CD8-positive, alpha-beta memory T cell (primary cell): ENCODE measurements at regions not wholly inside any gene's neighbourhood (a gene's known extent, or its start where the extent isn't known, plus 50 kb on each side); places are given as distances from the start of the nearest gene placed in this dataset.

ENCODE experiments used
- CTCF ChIA-PET: fragments of 350-600 bp; sonication (Branson Sonifier 250); formaldehyde crosslinking; loops from one replicate; lab custom pipeline; 2021; ENCODE audit warnings: antibody characterized with exemption; lab: Charles Lee
- POLR2A ChIA-PET: fragments of 350-600 bp; sonication (Branson Sonifier 250); formaldehyde crosslinking; loops from one replicate; lab custom pipeline; 2021; ENCODE audit warnings: antibody characterized with exemption; lab: Charles Lee
- DNase-seq, 5 donors: peaks; one replicate each; pipeline versions ENCODE4 v3.0.0 to v3.0.0-alpha.2; 2020 to 2022; ENCODE audit warnings: mixed read lengths in 1 of 5
- H3K27ac ChIP-seq: one replicate; pipeline ENCODE4 v1.7.0; 2013; ENCODE audit warnings: low read depth, mild to moderate bottlenecking, low read length, moderate library complexity
- H3K27me3 ChIP-seq: 2 replicates; pipeline ENCODE4 v1.7.0; 2013; ENCODE audit warnings: low read length, mild to moderate bottlenecking; ENCODE audit not compliant: insufficient read depth, poor library complexity, severe bottlenecking
- H3K36me3 ChIP-seq: 2 replicates; pipeline ENCODE4 v1.7.0; 2013; ENCODE audit warnings: mild to moderate bottlenecking, low read length, moderate library complexity; ENCODE audit not compliant: insufficient read depth
- H3K4me1 ChIP-seq: 2 replicates; pipeline ENCODE4 v1.7.0; 2013; ENCODE audit warnings: mild to moderate bottlenecking, low read length, moderate library complexity; ENCODE audit not compliant: insufficient read depth
- H3K4me3 ChIP-seq: 2 replicates; pipeline ENCODE4 v1.7.0; 2013; ENCODE audit warnings: mild to moderate bottlenecking, low read length
- H3K9me3 ChIP-seq: 2 replicates; pipeline ENCODE4 v1.7.0; 2013; ENCODE audit warnings: mild to moderate bottlenecking, low read length
- H3K27ac Mint-ChIP-seq, 8 donors: one replicate each; pipeline ENCODE4 v1.8.0; 2020 to 2021; ENCODE audit warnings: mixed read lengths in 8 of 8, mild to moderate bottlenecking in 6 of 8, inconsistent platforms in 3 of 8, moderate library complexity in 3 of 8
- H3K27me3 Mint-ChIP-seq, 2 donors: one replicate each; pipeline ENCODE4 v1.8.0; 2020 to 2021; ENCODE audit warnings: mixed read lengths in 2 of 2, mild to moderate bottlenecking in 1 of 2, moderate library complexity in 1 of 2
- H3K36me3 Mint-ChIP-seq, 3 donors: one replicate each; pipeline ENCODE4 v1.8.0; 2020 to 2021; ENCODE audit warnings: mixed read lengths in 3 of 3, inconsistent platforms in 1 of 3, mild to moderate bottlenecking in 1 of 3
- H3K4me1 Mint-ChIP-seq, 3 donors: one replicate each; pipeline ENCODE4 v1.8.0; 2020 to 2021; ENCODE audit warnings: mixed read lengths in 3 of 3, inconsistent platforms in 1 of 3, mild to moderate bottlenecking in 1 of 3
- H3K4me3 Mint-ChIP-seq, 7 donors: one replicate each; pipeline ENCODE4 v1.8.0; 2020 to 2021; ENCODE audit warnings: mixed read lengths in 7 of 7, mild to moderate bottlenecking in 6 of 7, moderate library complexity in 4 of 7, inconsistent platforms in 2 of 7
- H3K9me3 Mint-ChIP-seq, 5 donors: one replicate each; pipeline ENCODE4 v1.8.0; 2020 to 2022; ENCODE audit warnings: mixed read lengths in 5 of 5, mild to moderate bottlenecking in 3 of 5, moderate library complexity in 2 of 5, inconsistent platforms in 1 of 5

- H3K4me3 ChIP-seq: no peak overlapping the region
- DNase-seq: no peak
- Mint-ChIP-seq H3K9me3 (no peaks in the 10 kb centered on the region), H3K27me3 (peaks cover 46 to 80% of the 10 kb centered on the region in 2 donors), H3K4me3 (peak overlapping the region in 2 of 7 donors; percentile 2 to 15), H3K27ac (no peak overlapping the region), H3K36me3 (peaks cover 0 to 2% (median 0%) of the 10 kb centered on the region in 3 donors), H3K4me1 (peaks cover 21 to 42% (median 36%) of the 10 kb centered on the region in 3 donors)
- H3K27ac ChIP-seq: no peak overlapping the region
- no peaks in the 10 kb centered on the region for H3K36me3 ChIP-seq
- H3K9me3 ChIP-seq: no peaks in the 10 kb centered on the region
- ChIA-PET POLR2A (no interaction called here), CTCF (no interaction called here)
- H3K27me3 ChIP-seq: peaks cover 17% of the 10 kb centered on the region
- peaks cover 4% of the 10 kb centered on the region for H3K4me1 ChIP-seq
These were observed 116.3 kb downstream of the DHX15 start for GRCh38 chr4:24468071-24468470.

GRCh38 chr4:24464566-24464965 lies 119.8 kb downstream of the DHX15 start:
- Mint-ChIP-seq H3K36me3 (no peaks in the 10 kb centered on the region), H3K27me3 (peaks cover 33 to 71% of the 10 kb centered on the region in 2 donors), H3K27ac (no peak overlapping the region), H3K4me1 (peaks cover 7 to 16% (median 14%) of the 10 kb centered on the region in 3 donors), H3K9me3 (no peaks in the 10 kb centered on the region), H3K4me3 (no peak overlapping the region)
- no peak for DNase-seq
- Histone ChIP-seq H3K27me3 (peaks cover 13% of the 10 kb centered on the region), H3K27ac (no peak overlapping the region), H3K9me3 (no peaks in the 10 kb centered on the region), H3K36me3 (no peaks in the 10 kb centered on the region), H3K4me3 (no peak overlapping the region), H3K4me1 (peaks cover under 1% of the 10 kb centered on the region)
- POLR2A ChIA-PET: no interaction called here
- CTCF ChIA-PET: no interaction called here

GRCh38 chr4:24456431-24456830 lies 127.9 kb downstream of the DHX15 start:
- Mint-ChIP-seq H3K4me3 (no peak overlapping the region), H3K36me3 (no peaks in the 10 kb centered on the region), H3K27ac (no peak overlapping the region), H3K27me3 (peaks cover 2 to 14% of the 10 kb centered on the region in 2 donors), H3K9me3 (no peaks in the 10 kb centered on the region), H3K4me1 (no peaks in the 10 kb centered on the region)
- CTCF ChIA-PET: no interaction called here
- Histone ChIP-seq H3K9me3 (no peaks in the 10 kb centered on the region), H3K4me1 (no peaks in the 10 kb centered on the region), H3K27ac (no peak overlapping the region), H3K27me3 (no peaks in the 10 kb centered on the region), H3K36me3 (no peaks in the 10 kb centered on the region), H3K4me3 (no peak overlapping the region)
- POLR2A ChIA-PET: no interaction called here
- DNase-seq: no peak

- POLR2A ChIA-PET: no interaction called here
- peaks cover 6 to 22% of the 10 kb centered on the region in 2 donors for H3K27me3 Mint-ChIP-seq
- no peaks in the 10 kb centered on the region for H3K36me3 Mint-ChIP-seq
- no peaks in the 10 kb centered on the region for H3K4me1 Mint-ChIP-seq
- Histone ChIP-seq H3K4me1 (no peaks in the 10 kb centered on the region), H3K4me3 (no peak overlapping the region), H3K27me3 (no peaks in the 10 kb centered on the region), H3K36me3 (no peaks in the 10 kb centered on the region), H3K27ac (no peak overlapping the region), H3K9me3 (no peaks in the 10 kb centered on the region)
- CTCF ChIA-PET: no interaction called here
- H3K27ac Mint-ChIP-seq: no peak overlapping the region
- H3K9me3 Mint-ChIP-seq: peaks cover 0 to 2% (median 0%) of the 10 kb centered on the region in 5 donors
- no peak for DNase-seq
- H3K4me3 Mint-ChIP-seq: no peak overlapping the region
These were observed 130.4 kb downstream of the DHX15 start for GRCh38 chr4:24453951-24454350.

GRCh38 chr4:24451870-24452269 lies 132.5 kb downstream of the DHX15 start:
- Mint-ChIP-seq H3K36me3 (no peaks in the 10 kb centered on the region), H3K4me1 (no peaks in the 10 kb centered on the region), H3K9me3 (peaks cover 0 to 2% (median 0%) of the 10 kb centered on the region in 5 donors), H3K27ac (no peak overlapping the region), H3K27me3 (peaks cover 8 to 32% of the 10 kb centered on the region in 2 donors), H3K4me3 (no peak overlapping the region)
- no peak overlapping the region for H3K4me3 ChIP-seq
- no peaks in the 10 kb centered on the region for H3K4me1 ChIP-seq
- ChIA-PET CTCF (no interaction called here), POLR2A (no interaction called here)
- H3K27me3 ChIP-seq: no peaks in the 10 kb centered on the region
- H3K9me3 ChIP-seq: no peaks in the 10 kb centered on the region
- H3K36me3 ChIP-seq: no peaks in the 10 kb centered on the region
- no peak overlapping the region for H3K27ac ChIP-seq
- no peak for DNase-seq

GRCh38 chr4:24443200-24443599 lies 141.2 kb downstream of the DHX15 start:
- H3K4me1 Mint-ChIP-seq: no peaks in the 10 kb centered on the region
- Histone ChIP-seq H3K4me1 (no peaks in the 10 kb centered on the region), H3K27me3 (no peaks in the 10 kb centered on the region), H3K27ac (no peak overlapping the region), H3K36me3 (no peaks in the 10 kb centered on the region), H3K4me3 (no peak overlapping the region), H3K9me3 (no peaks in the 10 kb centered on the region)
- ChIA-PET POLR2A (no interaction called here), CTCF (no interaction called here)
- H3K9me3 Mint-ChIP-seq: no peaks in the 10 kb centered on the region
- no peak overlapping the region for H3K4me3 Mint-ChIP-seq
- peaks cover 17 to 22% of the 10 kb centered on the region in 2 donors for H3K27me3 Mint-ChIP-seq
- no peak for DNase-seq
- no peak overlapping the region for H3K27ac Mint-ChIP-seq
- H3K36me3 Mint-ChIP-seq: no peaks in the 10 kb centered on the region

- no peak overlapping the region for H3K4me3 Mint-ChIP-seq
- H3K27ac ChIP-seq: no peak overlapping the region
- no peaks in the 10 kb centered on the region for H3K36me3 ChIP-seq
- H3K27me3 Mint-ChIP-seq: peaks cover 10 to 13% of the 10 kb centered on the region in 2 donors
- POLR2A ChIA-PET: no interaction called here
- H3K36me3 Mint-ChIP-seq: no peaks in the 10 kb centered on the region
- no peaks in the 10 kb centered on the region for H3K4me1 Mint-ChIP-seq
- H3K27ac Mint-ChIP-seq: no peak overlapping the region
- peaks cover 0 to 4% (median 0%) of the 10 kb centered on the region in 5 donors for H3K9me3 Mint-ChIP-seq
- H3K27me3 ChIP-seq: no peaks in the 10 kb centered on the region
- H3K4me3 ChIP-seq: no peak overlapping the region
- CTCF ChIA-PET: no interaction called here
- H3K4me1 ChIP-seq: no peaks in the 10 kb centered on the region
- DNase-seq: no peak
- H3K9me3 ChIP-seq: no peaks in the 10 kb centered on the region
These were observed 143.6 kb downstream of the DHX15 start for GRCh38 chr4:24440765-24441164.

GRCh38 chr4:24434241-24434640 lies 150.1 kb downstream of the DHX15 start:
- no peaks in the 10 kb centered on the region for H3K9me3 ChIP-seq
- H3K36me3 ChIP-seq: no peaks in the 10 kb centered on the region
- no peak for DNase-seq
- Mint-ChIP-seq H3K9me3 (peaks cover 0 to 4% (median 0%) of the 10 kb centered on the region in 5 donors), H3K27me3 (peaks cover 8 to 29% of the 10 kb centered on the region in 2 donors), H3K36me3 (no peaks in the 10 kb centered on the region), H3K4me3 (no peak overlapping the region), H3K27ac (no peak overlapping the region), H3K4me1 (no peaks in the 10 kb centered on the region)
- H3K27ac ChIP-seq: no peak overlapping the region
- CTCF ChIA-PET: no interaction called here
- no peak overlapping the region for H3K4me3 ChIP-seq
- no peaks in the 10 kb centered on the region for H3K4me1 ChIP-seq
- POLR2A ChIA-PET: interaction anchor here (0.6 kb wide), 1 partner anchor 548 kb away, joined by 5 read pairs; no protein-coding TSS in a partner anchor
- H3K27me3 ChIP-seq: no peaks in the 10 kb centered on the region
